Kidney (tissue), 13 donors: ENCODE measurements at regions not wholly inside any gene's neighbourhood (a gene's known extent, or its start where the extent isn't known, plus 50 kb on each side); places are given as distances from the start of the nearest gene placed in this dataset.

ENCODE experiments used
- DNase-seq, 5 donors: peaks; one replicate each; pipeline ENCODE4 v3.0.0-alpha.2; 2013 to 2020
- FAIRE-seq: peaks from 2 replicates; lab custom pipeline; 2012; peaks lifted over from hg19 to GRCh38; lab: Jason Lieb, UNC
- H3K27ac ChIP-seq, 2 donors: one replicate each; pipeline ENCODE4 v1.7.0; 2013; ENCODE audit warnings: low read depth in 2 of 2, low read length in 2 of 2, inconsistent platforms in 1 of 2
- H3K27me3 ChIP-seq: one replicate; pipeline ENCODE4 v1.7.1; 2013; ENCODE audit warnings: low read length, inconsistent platforms; ENCODE audit not compliant: control insufficient read depth, insufficient read depth
- H3K36me3 ChIP-seq, 3 donors: one replicate each; pipeline versions ENCODE4 v1.7.0 to v1.7.1; 2013; ENCODE audit warnings: low read length in 3 of 3, control low read depth in 1 of 3, inconsistent platforms in 1 of 3; ENCODE audit not compliant: insufficient read depth in 3 of 3, control insufficient read depth in 2 of 3
- H3K4me1 ChIP-seq, 3 donors: one replicate each; pipeline versions ENCODE4 v1.7.0 to v1.7.1; 2013; ENCODE audit warnings: low read length in 3 of 3, inconsistent platforms in 1 of 3, low read depth in 1 of 3; ENCODE audit not compliant: control insufficient read depth in 2 of 3, insufficient read depth in 2 of 3
- H3K4me3 ChIP-seq, 3 donors: one replicate each; pipeline versions ENCODE4 v1.7.0 to v1.8.1; 2013; ENCODE audit warnings: low read length in 3 of 3, control low read depth in 1 of 3, inconsistent platforms in 1 of 3
- H3K9ac ChIP-seq, 3 donors: one replicate each; pipeline versions ENCODE4 v1.7.0 to v1.7.1; 2013; ENCODE audit warnings: low read length in 3 of 3, control low read depth in 1 of 3, inconsistent platforms in 1 of 3
- H3K9me3 ChIP-seq, 3 donors: one replicate each; pipeline versions ENCODE4 v1.7.0 to v1.7.1; 2013; ENCODE audit warnings: low read length in 3 of 3, control low read depth in 1 of 3, inconsistent platforms in 1 of 3; ENCODE audit not compliant: control insufficient read depth in 2 of 3, insufficient read depth in 1 of 3
- intact Hi-C: fragments of 100-400 bp; cut with DNase I; formaldehyde crosslinking; loops from one replicate; pipeline ENCODE4 v1.11.1; 2022
- TF ChIP-seq, protein P1 (sequence below): IDR thresholded peaks from 3 replicates; pipeline ENCODE4 v1.5.1; 2012; ENCODE audit warnings: mild to moderate bottlenecking, moderate library complexity, borderline replicate concordance; ENCODE audit not compliant: insufficient read depth; ENCODE audit errors: extremely low read depth
- donor health status: control.
- donor health status: control.
- donor health status: control.
- donor health status: control.
- donor health status: control.
- donor health status: DM: yes; HTN: yes; CAD: no.
- donor health status: Normal renal cell carcinoma (clear cell type).

DNA sequence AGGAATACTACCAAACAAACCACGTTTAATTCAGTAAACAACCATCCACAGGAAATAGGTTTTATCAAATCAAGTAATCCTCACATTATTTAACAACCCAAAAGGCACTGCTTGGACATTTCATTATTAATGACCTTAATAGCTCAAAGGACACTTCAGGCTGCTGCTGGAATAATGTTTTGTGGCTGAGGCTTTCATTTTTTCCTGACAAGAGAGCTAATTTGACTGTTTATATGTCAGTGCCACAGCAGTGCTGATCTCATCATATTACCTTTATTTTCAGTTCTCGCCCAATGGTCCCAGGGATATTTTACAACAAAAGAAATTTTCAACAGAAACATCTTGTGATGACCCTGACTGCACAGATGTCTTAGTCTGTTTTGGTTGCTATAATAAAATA lies 589.8 kb upstream of the GRAMD2B start:
- Histone ChIP-seq H3K9me3 (no peaks in the 10 kb centered on the region), H3K4me1 (no peaks in the 10 kb centered on the region), H3K27ac (no peak overlapping the region), H3K36me3 (no peaks in the 10 kb centered on the region), H3K4me3 (no peak overlapping the region), H3K9ac (no peak overlapping the region), H3K27me3 (no peaks in the 10 kb centered on the region)
- TF ChIP-seq, protein P1, sequence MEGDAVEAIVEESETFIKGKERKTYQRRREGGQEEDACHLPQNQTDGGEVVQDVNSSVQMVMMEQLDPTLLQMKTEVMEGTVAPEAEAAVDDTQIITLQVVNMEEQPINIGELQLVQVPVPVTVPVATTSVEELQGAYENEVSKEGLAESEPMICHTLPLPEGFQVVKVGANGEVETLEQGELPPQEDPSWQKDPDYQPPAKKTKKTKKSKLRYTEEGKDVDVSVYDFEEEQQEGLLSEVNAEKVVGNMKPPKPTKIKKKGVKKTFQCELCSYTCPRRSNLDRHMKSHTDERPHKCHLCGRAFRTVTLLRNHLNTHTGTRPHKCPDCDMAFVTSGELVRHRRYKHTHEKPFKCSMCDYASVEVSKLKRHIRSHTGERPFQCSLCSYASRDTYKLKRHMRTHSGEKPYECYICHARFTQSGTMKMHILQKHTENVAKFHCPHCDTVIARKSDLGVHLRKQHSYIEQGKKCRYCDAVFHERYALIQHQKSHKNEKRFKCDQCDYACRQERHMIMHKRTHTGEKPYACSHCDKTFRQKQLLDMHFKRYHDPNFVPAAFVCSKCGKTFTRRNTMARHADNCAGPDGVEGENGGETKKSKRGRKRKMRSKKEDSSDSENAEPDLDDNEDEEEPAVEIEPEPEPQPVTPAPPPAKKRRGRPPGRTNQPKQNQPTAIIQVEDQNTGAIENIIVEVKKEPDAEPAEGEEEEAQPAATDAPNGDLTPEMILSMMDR, result no peak
- DNase-seq, result no peak
- no peak for FAIRE-seq
- intact Hi-C loops, result no loop called here

DNA sequence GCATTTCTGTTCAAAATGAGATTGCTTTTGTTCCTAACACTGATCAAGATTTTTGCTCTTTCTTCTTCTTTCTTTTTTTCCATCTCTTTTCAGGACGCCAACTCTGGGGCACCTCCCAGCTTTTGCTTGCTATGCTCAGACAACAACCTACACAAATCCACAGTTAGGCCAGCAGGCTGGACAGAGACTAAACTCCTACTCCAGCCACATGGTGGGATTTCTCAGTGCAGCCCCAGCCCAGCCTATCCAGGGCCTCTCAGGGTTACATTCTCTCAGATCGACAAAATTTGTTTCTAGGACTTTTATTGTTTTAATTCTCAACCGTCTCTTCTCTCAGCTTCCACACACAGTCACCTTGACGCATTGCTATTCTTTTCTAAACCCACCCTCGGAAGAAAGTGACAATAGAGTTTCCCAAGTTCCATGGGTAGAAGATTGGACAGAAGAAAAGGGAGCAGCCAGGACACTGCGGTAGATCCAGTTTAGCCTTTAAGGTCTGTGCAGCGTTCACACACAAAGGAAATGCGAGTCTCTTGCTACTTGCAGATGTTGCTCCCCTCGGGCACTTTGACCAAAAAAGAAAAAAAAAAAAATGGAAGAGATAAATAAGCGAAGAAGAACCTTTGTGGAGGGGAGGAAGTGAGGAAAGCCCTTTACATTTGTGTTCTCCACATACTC lies 588.6 kb upstream of the GRAMD2B start:
- intact Hi-C loops, result no loop called here
- H3K27me3 ChIP-seq, result no peaks in the 10 kb centered on the region
- FAIRE-seq (no peak), DNase-seq (no peak)
- H3K9me3 ChIP-seq, result no peaks in the 10 kb centered on the region
- TF ChIP-seq, protein P1, result no peak
- no peak overlapping the region for H3K9ac ChIP-seq
- H3K27ac ChIP-seq, result no peak overlapping the region
- no peaks in the 10 kb centered on the region for H3K4me1 ChIP-seq
- H3K4me3 ChIP-seq, result no peak overlapping the region
- no peaks in the 10 kb centered on the region for H3K36me3 ChIP-seq

DNA sequence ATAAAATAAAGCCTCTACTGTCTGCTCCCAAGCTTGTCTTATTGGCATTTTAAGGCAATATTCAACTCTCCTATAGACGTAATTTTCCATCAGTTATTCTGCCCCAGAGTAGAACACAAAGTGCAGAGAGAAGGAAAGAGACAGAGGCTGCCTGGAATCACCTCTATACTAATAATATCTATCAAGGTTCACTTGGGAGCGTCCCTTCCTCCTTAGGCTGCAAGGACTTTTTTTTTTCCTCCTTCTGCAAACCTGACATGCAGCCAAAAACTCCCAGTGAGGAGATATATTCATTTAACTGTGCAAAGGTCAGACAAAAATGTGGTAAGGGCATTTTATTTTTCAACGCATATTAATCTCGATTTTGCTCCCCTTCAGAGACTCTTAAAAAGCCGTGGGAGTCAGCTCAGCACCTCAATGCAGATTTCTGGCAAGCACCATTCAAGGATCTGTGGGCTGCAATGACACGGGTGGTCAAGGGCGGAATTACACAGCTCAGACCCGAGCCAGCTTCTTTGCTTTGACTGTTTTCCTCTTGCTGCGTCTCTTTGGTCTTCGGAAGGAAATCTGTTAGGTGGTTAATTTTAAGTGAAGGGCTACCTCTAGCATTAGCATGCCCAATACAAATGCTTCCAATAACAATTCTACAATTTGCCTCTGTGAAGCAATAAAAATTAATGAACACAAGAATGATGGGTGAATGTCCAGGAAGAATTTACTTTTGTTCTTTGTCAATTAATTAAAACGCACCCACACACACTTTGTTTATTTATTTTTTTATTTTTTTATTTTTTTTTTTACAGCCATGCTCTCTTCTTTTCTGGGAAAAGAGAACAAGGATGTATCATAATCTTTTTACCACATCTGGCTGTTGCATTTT lies 587.7 kb upstream of the GRAMD2B start:
- peak; percentile 52 to 87 (median 73) for DNase-seq
- Histone ChIP-seq H3K27ac (no peak overlapping the region), H3K4me3 (peak overlapping the region in 2 of 3 donors; percentile 4 to 21), H3K4me1 (no peaks in the 10 kb centered on the region), H3K36me3 (no peaks in the 10 kb centered on the region), H3K9ac (no peak overlapping the region), H3K27me3 (no peaks in the 10 kb centered on the region), H3K9me3 (no peaks in the 10 kb centered on the region)
- TF ChIP-seq, protein P1, result peak; percentile 64
- no peak for FAIRE-seq
- intact Hi-C loops, result no loop called here
